Endothelial cell of umbilical vein (primary cell): ENCODE measurements at regions not wholly inside any gene's neighbourhood (a gene's known extent, or its start where the extent isn't known, plus 50 kb on each side); places are given as distances from the start of the nearest gene placed in this dataset.

Source experiments
- EZH2 ChIP-seq: IDR thresholded peaks from 2 replicates; pipeline ENCODE4 v1.6.1; 2012; ENCODE audit warnings: borderline replicate concordance, low read depth, mild to moderate bottlenecking, moderate library complexity, low read length, inconsistent platforms; ENCODE audit not compliant: severe bottlenecking
- POLR2A ChIP-seq: IDR thresholded peaks from 2 replicates; pipeline ENCODE4 v1.6.1; 2012; ENCODE audit warnings: low read depth, mild to moderate bottlenecking, control low read depth, low read length
- POLR2AphosphoS5 ChIP-seq: IDR thresholded peaks from 2 replicates; pipeline ENCODE4 v1.6.1; 2012; ENCODE audit warnings: low read depth, mild to moderate bottlenecking, control low read depth, low read length, moderate library complexity; ENCODE audit not compliant: insufficient read depth
- TF ChIP-seq, protein P1 (sequence below), 2 donors: IDR thresholded peaks; 1 replicate in 1 of 2; 2 replicates in 1 of 2; pipeline ENCODE4 v1.5.1; 2011; ENCODE audit warnings: low read length in 2 of 2, mild to moderate bottlenecking in 2 of 2, moderate library complexity in 2 of 2, control low read depth in 1 of 2, inconsistent platforms in 1 of 2, low read depth in 1 of 2; ENCODE audit not compliant: insufficient read depth in 1 of 2; ENCODE audit errors: extremely low read depth in 1 of 2

- TF ChIP-seq, protein P1, sequence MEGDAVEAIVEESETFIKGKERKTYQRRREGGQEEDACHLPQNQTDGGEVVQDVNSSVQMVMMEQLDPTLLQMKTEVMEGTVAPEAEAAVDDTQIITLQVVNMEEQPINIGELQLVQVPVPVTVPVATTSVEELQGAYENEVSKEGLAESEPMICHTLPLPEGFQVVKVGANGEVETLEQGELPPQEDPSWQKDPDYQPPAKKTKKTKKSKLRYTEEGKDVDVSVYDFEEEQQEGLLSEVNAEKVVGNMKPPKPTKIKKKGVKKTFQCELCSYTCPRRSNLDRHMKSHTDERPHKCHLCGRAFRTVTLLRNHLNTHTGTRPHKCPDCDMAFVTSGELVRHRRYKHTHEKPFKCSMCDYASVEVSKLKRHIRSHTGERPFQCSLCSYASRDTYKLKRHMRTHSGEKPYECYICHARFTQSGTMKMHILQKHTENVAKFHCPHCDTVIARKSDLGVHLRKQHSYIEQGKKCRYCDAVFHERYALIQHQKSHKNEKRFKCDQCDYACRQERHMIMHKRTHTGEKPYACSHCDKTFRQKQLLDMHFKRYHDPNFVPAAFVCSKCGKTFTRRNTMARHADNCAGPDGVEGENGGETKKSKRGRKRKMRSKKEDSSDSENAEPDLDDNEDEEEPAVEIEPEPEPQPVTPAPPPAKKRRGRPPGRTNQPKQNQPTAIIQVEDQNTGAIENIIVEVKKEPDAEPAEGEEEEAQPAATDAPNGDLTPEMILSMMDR (IDR thresholded peaks at IDR 0.05; ENCODE audit: extremely low read depth in 1 of 2, insufficient read depth in 1 of 2, low read depth in 1 of 2, low read length in 2 of 2) = no peak
- no peak for TF ChIP-seq POLR2A
- no peak for TF ChIP-seq EZH2
- no peak for TF ChIP-seq POLR2AphosphoS5
Observed at GRCh38 chr4:28101583-28101982, 1240.9 kb downstream of the STIM2 start.
